Esophagus muscularis mucosa (tissue), 3 donors: ENCODE measurements at regions not wholly inside any gene's neighbourhood (a gene's known extent, or its start where the extent isn't known, plus 50 kb on each side); places are given as distances from the start of the nearest gene placed in this dataset.

Experiments used
- POLR2A ChIP-seq: fragments of 450-650 bp; IDR thresholded peaks from one replicate; pipeline ENCODE4 v1.6.1; 2017; ENCODE audit warnings: antibody characterized with exemption, moderate library complexity, mild to moderate bottlenecking, low read depth
- POLR2AphosphoS5 ChIP-seq, 2 donors: sonication (generic); formaldehyde crosslinking; IDR thresholded peaks; one replicate each; pipeline ENCODE4 v1.6.1; 2017; ENCODE audit warnings: antibody characterized with exemption in 2 of 2
- TF ChIP-seq, protein P1 (sequence below), 3 experiments: fragments of 200-600 bp in 2 of 3; fragments of 450-650 bp in 1 of 3; sonication (generic) in 2 of 3; IDR thresholded peaks; one replicate each; pipeline ENCODE4 v1.5.1; 2017 to 2019; ENCODE audit warnings: antibody characterized with exemption in 3 of 3, mild to moderate bottlenecking in 2 of 3, moderate library complexity in 1 of 3

DNA sequence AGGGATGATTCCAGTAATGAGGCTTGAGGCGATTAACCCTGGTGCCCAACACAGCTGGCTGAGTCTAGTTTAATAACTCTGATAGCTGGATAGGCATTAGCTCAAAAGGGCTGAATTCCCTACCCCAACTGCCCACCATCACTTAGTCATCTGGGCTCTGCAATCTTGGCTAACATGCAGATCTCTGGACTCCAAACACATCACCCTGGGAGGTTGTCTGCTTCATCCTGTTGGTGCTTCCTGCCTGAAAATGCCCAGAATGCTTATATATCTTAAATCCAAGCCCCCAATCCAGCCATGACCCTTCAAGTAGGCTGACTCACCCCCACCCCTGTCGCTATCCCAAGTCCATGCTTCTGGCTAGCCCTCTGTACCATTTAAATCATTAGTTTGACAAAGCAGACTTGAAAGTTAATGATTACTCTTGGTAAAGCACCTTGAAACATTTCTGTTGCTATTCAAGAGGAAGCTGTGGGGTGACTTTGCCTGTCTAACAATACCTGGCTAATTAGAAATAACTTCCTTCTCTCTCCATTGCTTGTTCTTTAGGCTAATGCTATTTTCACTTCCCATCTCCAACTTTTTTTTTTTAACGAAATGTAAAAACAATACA lies 107.0 kb upstream of the RORA start:
- TF ChIP-seq POLR2A = no peak
- TF ChIP-seq, protein P1, sequence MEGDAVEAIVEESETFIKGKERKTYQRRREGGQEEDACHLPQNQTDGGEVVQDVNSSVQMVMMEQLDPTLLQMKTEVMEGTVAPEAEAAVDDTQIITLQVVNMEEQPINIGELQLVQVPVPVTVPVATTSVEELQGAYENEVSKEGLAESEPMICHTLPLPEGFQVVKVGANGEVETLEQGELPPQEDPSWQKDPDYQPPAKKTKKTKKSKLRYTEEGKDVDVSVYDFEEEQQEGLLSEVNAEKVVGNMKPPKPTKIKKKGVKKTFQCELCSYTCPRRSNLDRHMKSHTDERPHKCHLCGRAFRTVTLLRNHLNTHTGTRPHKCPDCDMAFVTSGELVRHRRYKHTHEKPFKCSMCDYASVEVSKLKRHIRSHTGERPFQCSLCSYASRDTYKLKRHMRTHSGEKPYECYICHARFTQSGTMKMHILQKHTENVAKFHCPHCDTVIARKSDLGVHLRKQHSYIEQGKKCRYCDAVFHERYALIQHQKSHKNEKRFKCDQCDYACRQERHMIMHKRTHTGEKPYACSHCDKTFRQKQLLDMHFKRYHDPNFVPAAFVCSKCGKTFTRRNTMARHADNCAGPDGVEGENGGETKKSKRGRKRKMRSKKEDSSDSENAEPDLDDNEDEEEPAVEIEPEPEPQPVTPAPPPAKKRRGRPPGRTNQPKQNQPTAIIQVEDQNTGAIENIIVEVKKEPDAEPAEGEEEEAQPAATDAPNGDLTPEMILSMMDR (IDR thresholded peaks at IDR 0.05) = no peak
- TF ChIP-seq POLR2AphosphoS5 (IDR thresholded peaks at IDR 0.05) = no peak
